ENCODE measurements at regions not wholly inside any gene's neighbourhood (a gene's known extent, or its start where the extent isn't known, plus 50 kb on each side); places are given as distances from the start of the nearest gene placed in this dataset.
A peak's percentile ranks its signal among the peaks of the same experiment; 100 is the strongest.

DNA sequence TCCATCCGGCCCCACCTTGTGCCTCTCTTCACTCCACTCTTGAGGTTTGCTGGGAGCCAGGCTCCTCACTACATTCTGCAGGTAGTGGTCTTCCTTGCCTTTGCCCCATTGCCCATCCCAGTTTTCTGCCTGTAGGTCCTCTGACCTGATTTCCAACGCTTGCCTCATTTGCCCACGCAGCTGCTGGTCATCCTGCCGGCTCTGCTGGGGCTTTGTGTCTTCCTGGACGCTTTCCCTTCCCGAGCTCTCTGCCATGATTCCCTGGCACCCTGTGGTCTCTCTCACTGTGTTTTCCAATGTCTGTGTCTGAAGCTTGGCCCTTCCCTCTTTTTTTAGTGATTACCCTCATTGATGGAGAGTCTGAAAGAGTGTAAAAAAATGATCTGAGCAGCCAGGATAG, 451.6 kb downstream of the UTRN start:
- peak; percentile 7 for DNase-seq

DNA sequence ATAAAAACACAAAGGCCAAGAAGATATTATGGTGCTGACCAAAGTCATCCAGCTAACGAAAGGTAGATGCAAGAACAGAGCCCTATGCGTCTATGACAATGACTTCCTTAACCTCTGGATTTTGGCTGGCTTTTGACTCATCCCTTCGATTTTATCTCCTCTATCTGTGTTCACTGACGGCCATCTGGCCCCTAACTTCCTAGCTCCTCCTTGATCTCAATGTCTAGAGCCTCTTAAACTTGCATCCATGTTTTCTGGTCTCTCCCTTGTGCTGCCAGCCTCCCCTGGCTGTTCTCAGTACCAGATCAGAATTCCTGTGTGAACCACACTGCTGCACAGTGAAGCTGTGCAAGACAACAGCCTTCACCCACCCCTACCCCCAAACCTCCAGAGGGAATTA, 452.9 kb downstream of the UTRN start:
- DNase-seq, result peak; percentile 7

DNA sequence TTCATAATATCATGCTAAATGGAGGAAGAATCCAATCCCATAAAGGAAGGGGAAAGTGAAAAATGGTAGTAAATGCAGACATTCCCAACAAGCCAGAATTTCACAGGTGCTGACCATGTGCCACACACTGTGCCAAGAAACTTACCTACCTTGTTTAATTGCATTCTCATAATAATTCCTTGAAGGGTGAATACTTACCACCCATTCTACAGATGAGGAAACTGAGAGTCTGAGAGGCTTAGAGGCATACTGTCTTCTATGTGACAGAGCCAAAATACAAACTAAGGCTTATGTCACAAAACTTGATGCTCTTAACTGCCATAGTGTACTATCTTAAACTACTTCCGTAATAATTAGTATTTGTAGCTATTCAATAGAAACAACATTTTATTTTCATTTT, 454.7 kb downstream of the UTRN start:
- DNase-seq, result no peak

DNA sequence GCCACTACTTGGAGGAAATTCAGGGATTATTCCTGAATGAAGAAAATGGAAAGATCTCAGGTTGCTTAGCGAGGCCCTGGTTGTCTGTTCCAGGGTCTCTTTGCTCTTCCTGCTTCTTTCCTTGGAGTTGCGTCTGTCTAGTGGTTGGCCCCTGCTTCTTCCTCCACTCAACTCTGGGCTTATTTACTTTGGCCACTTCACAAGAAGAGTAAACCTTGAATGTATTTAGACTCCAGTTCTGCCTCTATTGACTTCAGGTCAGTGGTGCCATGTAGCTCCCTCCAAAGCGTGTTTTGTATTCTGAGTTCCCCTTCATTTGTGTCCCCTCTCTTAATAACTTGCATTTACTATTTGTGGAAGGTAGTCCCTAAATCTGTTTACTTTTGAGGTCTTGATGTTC, 456.5 kb downstream of the UTRN start:
- no peak for DNase-seq

DNA sequence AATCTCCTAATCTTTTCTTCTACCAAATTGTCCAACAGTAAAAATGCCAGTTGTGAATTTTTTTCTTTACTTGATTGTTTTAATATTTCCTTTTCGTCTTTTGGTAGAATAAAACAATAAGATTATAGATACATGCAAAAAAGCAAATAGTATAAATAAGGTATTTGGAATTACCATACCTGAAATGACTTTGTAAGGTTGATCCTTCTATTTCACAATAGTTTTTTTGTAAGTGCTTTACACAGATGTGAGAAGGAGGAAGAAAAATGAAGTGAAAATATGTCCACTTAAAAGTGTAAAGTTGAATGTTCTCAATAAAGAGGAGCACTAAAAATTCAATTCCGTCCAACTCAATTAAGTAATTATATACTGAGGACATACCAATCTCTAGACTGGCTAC, 457.6 kb downstream of the UTRN start:
- no peak for DNase-seq

DNA sequence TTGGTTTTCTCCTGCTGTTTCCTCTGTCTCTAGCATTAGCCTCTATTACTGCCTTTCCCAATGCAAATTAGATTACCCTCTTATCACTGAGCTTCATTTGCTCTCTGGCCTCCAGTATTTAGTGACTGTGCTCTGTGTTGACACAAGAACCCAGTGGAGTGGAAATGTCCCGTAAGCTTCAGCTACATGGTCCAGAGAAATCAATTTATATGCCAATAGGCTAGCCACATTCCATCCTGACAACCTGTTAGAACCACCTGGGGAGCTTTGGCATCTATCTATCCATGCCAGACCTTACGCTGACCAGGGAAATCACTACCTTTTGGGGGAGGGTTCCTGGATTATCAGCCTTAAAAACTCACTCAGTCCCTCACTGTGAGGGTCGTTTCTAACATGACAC, 459.6 kb downstream of the UTRN start:
- DNase-seq, result peak; percentile 7

DNA sequence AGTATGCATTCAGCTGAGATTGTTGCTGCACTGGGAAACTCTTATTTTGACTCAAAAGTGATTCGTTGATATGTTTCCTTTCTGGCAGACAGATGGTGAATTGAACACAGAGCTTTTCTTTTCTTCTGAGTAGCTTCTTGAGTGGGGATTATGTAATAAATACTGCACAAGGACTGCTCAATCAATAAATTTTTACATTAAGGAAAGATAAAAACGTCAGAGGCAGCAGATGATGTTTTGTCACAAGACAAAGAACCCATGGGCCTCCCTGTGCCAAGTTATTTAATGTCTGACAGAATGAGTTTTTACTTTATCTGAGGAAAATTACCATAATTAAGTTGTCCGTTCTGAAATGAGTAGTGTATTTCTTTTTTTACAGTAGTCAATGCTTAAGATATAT, 460.3 kb downstream of the UTRN start:
- DNase-seq, result no peak

DNA sequence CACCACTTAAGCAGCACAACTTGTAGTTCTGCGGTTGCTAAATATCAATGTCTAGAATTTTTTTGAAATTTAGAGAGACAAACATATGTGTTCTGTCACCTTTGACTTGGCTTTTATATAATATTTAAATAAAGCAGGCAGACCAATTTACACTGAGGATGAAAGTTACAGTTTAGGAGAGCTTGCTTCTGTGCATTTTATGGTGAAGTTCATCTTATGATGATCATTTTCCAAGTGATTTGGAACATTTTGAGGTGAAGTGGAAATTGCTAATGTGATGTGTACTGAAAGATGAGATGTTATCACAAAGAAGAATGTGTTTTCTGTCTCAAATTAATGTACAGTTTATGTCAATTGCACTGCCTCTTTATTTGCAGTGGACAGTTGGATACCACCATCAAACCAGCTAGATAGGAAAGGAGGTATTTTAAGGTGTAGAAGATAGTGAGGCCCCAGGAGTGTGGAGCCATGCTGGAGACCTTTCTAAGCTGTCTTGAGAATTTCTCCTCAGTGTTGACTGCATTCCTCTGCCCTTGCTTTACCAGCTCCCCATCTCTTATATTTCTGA, 461.9 kb downstream of the UTRN start:
- DNase-seq, result no peak

DNA sequence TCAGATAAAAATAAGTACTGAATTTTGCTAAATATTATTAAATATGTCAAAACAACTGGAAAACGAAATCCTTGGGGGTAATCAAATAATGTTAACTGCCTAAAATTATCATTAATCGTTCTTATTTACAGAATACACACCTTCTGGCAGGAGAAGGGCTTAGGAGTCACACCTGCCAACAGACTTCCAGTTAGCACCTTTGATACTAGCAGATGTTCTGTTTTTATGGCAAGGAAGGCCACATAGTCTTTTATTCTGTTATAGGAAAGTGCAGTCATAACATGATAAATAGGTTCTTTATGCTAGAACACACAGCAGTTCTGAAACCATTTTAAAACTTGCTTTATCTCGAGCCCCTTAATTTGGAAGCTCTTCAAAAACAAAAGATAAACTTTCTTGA, 464.1 kb downstream of the UTRN start:
- no peak for DNase-seq

DNA sequence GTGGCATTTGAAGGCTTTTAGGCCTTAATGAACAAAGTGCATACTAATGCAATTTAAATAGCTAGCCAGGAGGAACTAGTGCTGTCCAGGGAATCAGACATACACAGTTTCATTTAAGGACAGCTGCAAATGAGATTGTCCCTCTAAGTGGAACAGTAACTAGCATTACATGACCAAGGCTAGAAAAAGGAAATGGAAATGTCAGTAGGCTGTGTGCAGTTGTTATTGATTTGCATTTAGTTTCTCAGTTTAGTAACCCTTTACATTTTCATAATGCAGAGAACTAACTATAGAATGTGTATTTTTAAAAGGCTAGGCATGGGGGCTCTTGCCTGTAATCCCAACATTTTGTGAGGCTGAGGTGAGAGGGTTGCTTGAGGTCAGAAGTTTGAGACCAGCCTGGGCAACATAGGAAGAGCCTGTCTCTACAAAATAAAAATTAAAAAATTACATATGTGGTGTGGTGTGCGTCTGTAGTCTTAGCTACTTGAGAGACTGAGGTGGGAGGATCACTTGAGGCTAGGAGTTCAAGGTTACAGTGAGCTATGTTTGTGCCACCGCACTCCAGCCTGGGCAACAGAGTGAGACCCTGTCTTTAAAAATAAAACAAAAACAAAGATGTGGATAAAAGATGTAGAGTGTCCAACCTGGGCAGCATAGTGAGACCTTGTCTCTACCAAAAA, 468.0 kb downstream of the UTRN start:
- no peak for DNase-seq

DNA sequence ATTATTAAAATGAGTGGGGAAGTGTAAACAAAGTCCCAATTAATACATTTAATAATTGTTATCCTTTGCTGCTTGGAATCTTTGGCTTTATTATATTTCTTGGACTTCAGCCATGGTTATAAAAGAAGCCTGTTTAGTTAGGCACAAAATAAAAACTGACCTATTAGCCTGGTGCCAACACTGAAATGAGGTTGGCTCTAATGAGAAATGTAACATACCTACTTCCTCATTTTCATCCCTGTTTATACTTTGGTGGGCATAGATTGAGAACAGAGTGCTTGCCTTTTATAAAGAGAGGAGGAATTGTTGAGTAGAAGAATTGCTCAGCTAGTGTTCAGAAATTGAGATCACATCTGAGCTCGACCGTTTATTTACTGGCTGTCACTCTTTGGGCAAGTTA, 471.3 kb downstream of the UTRN start:
- no peak for DNase-seq

DNA sequence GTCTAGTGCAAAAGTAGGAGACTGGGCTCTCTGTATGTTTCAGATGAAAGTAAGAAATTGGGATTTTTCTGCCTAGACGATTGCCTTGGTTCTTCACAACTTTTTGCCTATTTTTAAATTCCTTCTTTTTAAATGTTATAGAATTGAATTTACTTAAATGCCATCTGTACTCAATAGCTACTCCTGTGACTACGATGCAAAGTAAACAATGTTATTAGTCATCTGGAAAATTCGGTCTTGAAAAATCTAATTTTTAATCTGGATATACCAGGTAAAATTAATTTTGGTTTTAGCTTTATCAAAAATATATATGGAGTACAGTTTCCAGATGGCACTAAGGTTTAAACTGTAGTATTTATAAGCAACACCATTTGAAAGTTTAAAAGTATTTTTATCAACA, 472.2 kb downstream of the UTRN start:
- no peak for DNase-seq

DNA sequence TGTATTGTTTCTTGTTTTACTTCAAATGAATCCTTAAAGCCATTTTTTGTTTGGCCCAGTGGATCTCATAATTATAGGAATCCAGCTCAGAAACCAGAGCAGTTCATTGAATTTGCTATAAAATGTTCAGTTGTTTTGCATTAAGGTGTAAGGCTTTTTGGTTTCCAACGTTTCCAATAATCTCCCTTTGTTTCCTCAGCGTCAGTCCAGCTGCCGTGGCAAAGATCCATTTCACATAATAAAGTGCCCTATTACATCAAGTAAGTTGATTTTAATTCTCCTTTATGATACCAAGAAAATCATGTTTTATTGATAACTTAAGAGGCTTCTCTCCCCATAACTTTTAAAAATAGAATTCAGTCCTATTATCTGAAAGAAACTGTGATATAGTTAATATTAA, 472.6 kb downstream of the UTRN start:
- DNase-seq, result no peak

DNA sequence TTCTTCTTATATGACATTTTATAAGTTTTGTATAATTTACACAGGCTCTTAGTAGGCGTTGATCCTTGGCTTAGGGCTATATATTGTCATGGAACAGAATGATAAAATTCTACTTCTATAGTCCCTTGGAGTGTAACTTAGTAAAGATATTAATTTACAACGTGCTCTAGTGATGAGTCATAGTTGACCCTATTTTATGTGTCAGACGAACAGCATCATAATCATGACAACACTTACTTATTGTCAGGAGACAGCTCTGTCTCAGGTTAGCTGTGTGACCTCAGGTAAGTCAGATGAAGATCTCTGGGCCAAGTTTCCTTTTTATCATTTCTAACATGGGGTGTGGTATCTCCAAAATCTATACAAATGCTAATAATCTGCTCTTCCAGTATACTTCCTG, 473.5 kb downstream of the UTRN start:
- no peak for DNase-seq

DNA sequence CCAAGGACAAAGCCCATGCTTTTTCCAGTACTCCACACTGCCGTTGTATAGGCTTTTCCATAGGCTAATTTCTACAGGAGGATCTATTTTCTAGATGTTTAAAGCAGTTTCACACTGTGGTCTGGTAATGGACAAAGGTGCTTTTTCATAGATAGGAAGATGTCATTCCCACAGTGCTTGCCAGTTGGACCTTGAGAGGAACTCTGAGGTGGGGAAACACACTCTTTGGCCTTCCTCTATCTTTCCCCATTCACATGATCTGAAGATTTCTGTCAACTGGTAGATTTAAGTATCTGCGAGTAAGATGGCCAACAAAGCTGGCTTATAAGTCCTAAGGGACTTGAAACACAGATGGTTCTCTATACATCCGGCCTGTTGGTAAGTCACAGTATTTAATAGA, 477.3 kb downstream of the UTRN start:
- DNase-seq, result no peak

DNA sequence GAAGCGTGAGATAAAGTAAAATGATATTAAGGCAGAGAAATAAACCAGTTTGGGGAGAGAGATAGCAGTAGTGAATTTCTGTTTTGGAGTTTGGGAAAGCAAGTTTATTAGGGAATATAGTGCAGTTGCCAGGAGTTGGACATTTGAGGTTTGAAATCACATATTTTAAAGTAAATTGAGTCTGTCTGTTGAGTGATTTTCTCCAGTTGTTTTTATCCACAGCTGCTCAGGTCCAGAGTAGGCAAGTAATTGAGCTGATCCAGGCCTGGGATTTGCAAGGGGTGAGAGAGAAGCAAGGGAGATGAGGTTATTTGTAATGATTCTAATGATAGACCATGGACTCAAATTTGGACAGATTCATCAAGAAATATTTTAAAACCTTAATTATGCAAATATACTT, 481.9 kb downstream of the UTRN start:
- no peak for DNase-seq

DNA sequence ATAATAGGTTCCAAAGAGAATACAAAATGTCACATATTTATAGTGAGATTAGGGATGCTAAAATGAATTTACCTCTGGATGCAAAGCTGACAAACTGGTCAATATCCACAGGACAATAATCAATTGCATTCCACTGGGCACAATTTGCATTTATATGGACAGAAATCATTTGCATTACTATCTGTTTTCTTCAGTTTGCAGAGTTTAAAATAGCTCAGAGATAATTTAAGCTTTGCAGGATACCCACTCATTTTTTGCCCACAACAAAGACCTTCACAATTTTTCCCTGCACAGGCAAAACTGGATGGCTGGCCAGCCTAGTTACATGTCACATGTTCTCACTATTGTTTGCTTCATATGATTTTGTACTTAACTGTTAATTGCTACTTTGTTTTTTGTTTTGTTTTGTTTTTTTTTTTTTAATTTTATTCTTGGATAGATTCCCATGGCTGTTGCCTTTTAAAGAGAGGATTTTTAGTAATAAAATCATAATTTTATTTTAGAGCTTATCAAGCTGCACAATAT, 483.5 kb downstream of the UTRN start:
- no peak for DNase-seq

DNA sequence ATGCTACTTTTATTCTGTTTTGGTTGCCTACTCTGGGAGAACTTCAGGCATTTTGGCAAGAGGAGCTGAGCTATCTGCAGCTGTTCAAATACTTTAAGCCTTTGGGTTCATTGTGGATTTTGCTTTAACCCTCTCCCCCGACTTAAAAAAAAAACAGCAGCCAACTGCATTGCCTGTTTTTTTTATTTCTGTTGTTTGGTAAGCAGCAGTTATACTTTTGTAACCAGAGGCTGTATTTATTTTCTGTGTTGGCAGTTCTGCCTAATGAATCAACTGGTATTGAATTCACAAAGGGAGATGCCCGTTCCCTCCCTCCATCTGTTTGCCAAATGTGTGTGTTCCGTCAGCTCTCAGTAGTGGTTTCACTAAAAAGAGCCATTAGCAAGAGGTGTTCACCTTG, 484.0 kb downstream of the UTRN start:
- DNase-seq, result no peak

DNA sequence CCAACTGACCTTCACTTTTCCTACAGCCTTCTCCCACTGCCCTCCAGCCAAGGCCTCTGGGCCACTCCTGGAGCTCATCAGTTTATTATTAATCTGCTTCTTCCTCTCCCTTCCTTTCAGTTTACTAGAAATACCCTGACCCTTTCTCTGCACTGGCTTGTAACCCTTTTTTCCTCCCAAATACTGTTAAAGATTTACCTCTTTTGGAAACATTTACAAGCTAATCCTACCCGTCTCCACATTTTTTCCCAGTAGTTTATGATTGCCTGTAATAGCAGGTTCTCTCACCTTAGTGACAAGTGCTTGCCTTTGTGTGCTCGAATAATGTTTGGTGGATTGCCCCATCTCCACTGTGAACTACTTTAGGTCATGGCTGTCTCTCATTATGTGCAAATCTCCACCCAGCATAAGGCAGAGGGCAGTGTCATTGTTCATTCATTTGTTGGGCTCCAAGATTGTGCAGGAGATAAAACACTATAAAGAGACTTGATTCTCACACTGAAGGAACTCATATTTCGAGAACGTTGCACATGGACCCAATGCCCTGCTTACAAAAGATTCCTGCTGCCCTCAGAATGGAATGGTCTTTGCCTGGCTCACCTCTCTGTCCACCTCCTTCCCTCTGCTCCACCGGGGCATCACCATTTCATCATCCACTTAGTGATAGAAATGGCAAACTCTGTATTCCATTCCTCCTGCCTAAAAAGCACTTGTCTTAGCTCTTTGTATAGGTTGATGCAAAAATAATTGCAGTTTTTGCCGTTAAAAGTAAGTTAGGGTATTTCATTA, 491.1 kb downstream of the UTRN start:
- DNase-seq, result no peak

DNA sequence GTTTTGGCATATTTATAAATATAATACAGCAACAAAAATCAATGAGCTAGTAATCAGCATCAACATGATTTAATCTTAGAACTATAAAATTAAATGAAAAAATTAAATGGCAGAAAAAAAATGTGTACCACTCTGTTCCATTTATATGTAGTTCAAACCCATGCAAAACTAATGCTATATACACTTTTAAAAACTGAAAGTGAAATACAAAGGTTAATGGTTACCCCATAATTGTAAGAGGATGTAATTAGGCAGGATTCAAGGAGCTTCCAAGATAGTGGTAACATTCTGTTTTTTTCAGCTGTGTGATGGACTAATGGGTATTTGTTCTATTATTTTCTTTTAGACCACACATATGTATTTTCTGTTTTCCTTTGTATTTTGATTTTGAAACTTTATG, 492.1 kb downstream of the UTRN start:
- DNase-seq, result no peak

DNA sequence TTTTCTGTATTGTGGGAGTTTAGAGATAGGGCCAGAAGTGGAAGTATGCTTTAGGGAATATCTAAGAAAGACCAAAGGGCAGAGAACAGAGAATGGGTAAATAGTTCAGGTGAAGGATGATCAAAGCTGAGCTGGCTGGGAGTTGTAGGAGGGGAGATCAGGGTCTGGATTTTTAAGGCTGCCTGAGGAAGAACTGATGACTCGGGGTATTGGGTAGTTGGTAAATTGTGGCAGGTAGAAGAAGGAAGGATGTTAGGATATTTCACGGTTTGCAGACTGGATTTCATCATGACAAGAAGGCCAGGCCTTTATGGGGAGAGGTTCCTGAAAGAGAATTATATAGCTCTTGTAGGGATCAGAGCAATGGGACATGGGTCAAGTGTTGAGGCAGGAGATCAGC, 492.9 kb downstream of the UTRN start:
- no peak for DNase-seq

DNA sequence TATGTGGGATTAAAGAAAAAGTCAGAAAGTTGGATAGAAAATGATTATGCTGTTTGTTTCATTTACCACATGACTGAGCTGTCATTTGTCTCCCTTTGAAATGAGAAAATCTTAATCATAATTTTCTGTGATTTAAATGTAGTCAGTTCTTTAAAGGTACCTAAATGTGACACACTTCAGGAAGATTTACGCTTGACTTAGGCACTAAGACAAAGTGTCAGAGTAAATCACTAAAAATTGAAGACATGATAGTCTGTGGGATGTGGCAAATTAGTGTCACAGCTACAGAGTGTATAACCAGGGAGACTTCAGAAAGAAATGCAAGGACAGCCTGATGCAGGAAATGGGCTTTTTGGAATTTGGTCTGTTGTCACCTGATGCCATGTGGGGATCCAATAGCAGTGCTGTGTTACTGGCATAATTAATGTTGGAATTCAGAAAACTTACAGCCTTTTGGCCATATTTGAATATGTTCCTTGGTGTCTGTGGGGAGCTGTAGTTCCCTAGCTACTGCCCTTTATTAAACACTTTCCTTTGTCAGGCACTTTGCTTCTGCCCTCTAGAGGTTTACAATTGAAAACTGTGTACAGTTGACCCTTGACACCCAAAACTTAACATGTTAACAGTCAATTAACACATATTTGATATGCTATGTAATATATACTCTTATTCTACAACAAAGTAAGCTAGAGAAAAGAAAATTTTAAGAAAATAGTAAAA, 493.8 kb downstream of the UTRN start:
- DNase-seq, result peak; percentile 7

DNA sequence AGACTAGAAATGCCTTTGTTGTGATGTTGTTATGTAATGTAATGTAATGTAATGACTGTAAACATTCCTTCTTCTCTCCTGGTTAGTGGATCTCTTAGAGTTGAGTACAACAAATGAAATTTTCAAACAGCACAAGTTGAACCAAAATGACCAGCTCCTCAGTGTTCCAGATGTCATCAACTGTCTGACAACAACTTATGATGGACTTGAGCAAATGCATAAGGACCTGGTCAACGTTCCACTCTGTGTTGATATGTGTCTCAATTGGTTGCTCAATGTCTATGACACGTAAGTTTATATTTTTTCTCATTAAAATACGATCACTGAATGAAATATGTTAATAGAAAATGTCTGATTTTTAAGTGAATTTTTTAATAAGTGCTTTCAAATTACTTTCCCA, 496.7 kb downstream of the UTRN start:
- no peak for DNase-seq

DNA sequence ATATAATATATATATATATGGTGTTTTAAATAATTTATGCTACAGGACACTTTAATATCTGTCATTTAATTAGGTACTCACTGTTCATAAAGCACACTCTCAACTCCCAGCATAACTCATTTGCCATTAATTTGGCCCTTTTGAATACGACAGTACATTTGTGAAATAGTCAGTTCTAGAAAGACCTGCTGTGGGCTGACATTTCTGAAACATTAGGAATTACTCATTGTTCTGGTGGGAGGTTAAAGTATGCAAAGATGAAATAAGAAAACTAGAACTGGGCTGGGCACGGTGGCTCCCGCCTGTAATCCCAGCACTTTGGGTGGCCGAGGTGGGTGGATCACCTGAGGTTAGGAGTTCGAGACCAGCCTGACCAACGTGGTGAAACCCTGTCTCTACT, 497.5 kb downstream of the UTRN start:
- no peak for DNase-seq

Data from retina (tissue), 1 donor.